Fibroblast of villous mesenchyme (primary cell): ENCODE measurements at regions not wholly inside any gene's neighbourhood (a gene's known extent, or its start where the extent isn't known, plus 50 kb on each side); places are given as distances from the start of the nearest gene placed in this dataset.

Source experiments
- DNase-seq: peaks from one replicate; pipeline ENCODE4 v3.0.0-alpha.2; 2010; ENCODE audit warnings: low read depth
- H3K4me3 ChIP-seq: 2 replicates; pipeline ENCODE4 v1.5.1; 2011; ENCODE audit warnings: low read depth, mild to moderate bottlenecking, low read length
- CTCF ChIP-seq: IDR thresholded peaks from 2 replicates; pipeline ENCODE4 v1.5.1; 2012; ENCODE audit warnings: low read depth, mild to moderate bottlenecking, low read length; ENCODE audit not compliant: insufficient read depth

- no peak for DNase-seq
- no peak for TF ChIP-seq CTCF
- H3K4me3 ChIP-seq = no peak overlapping the region
These were observed 475.2 kb upstream of the PPP2R3A start for GRCh38 chr3:135490219-135490915.

- TF ChIP-seq CTCF = no peak
- H3K4me3 ChIP-seq = no peak overlapping the region
- DNase-seq = no peak
These were observed 473.9 kb upstream of the PPP2R3A start for GRCh38 chr3:135491491-135492205.

DNA sequence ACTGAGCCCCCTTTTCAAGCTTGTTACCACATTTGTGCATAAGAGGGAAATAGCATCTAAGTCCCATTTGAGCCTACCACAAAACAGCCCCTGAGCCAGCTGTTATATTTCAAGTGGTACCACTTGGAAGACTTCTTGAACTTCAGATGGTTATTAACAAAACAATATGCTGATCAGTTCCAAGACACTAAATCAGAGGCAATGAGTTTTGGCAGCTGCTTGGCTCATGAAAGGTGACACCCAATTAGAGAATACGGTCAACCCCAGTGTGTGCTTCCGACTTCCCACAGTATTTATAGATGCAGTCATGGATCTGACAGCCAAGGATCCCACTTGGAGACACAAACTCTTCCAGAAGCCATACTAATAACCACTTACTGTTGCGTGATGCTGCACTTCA lies 469.6 kb upstream of the PPP2R3A start:
- no peak for DNase-seq
- TF ChIP-seq CTCF = no peak
- no peak overlapping the region for H3K4me3 ChIP-seq

DNA sequence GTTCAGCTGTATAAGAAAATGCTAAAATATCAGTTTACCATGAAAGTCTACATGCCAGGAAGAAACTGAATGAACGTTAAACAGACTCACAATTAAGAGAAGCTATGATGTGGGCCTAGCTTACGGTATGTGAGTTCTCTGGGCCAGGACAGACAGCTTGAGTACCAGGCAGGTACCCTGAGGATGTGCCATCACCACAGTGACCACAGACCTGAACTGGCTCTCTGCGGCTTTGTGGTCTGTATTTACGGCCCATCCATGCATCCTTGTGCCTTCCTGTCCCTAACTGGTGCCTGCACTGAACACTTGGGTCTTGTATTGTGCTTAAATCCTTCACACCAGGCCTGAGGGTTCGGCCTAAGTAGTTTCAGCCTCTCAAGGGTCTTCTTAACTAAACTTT lies 467.5 kb upstream of the PPP2R3A start:
- TF ChIP-seq CTCF = no peak
- no peak overlapping the region for H3K4me3 ChIP-seq
- no peak for DNase-seq

DNA sequence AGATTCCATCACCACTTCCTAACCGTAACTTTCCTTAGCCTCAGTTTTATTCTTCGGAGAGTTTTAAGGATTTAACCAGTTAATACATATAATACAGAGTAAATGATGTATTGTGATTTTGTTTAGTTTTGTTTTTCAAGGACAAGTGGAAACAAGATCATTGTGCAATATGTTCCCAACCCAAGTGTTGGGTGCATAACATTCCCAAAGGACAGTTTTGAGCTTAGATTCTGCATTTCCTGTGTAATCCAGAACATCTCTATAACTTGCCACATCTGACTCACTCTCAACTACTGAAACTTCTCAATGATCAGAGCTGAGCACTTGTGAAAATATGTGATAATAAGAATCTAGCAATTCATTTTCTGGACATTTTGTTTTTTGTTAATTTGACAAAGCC lies 466.1 kb upstream of the PPP2R3A start:
- H3K4me3 ChIP-seq = no peak overlapping the region
- DNase-seq = no peak
- no peak for TF ChIP-seq CTCF

GRCh38 chr3:135500034-135500433 lies 465.5 kb upstream of the PPP2R3A start:
- TF ChIP-seq CTCF = no peak
- no peak for DNase-seq
- H3K4me3 ChIP-seq = no peak overlapping the region
